Upper lobe of left lung (tissue), 6 donors: ENCODE measurements at regions not wholly inside any gene's neighbourhood (a gene's known extent, or its start where the extent isn't known, plus 50 kb on each side); places are given as distances from the start of the nearest gene placed in this dataset.

Experiments used
- ATAC-seq, 2 donors: fragments of 200-7000 bp; cut with Tn5 transposase; one replicate each; pipeline ENCODE4 v1.9.1; 2022; ENCODE audit warnings: mild to moderate bottlenecking in 2 of 2, moderate library complexity in 2 of 2; ENCODE audit not compliant: low FRiP score in 2 of 2
- DNase-seq, 2 donors: peaks; one replicate each; pipeline ENCODE4 v3.0.0-alpha.2; 2019 to 2020
- H3K27ac ChIP-seq, 4 donors: fragments of 200-600 bp; sonication (generic); one replicate each; pipeline ENCODE4 v1.5.1; 2016 to 2019
- H3K27me3 ChIP-seq, 4 donors: fragments of 200-600 bp; sonication (generic); one replicate each; pipeline ENCODE4 v1.5.1; 2017 to 2019
- H3K36me3 ChIP-seq, 4 donors: fragments of 200-600 bp; sonication (generic); one replicate each; pipeline ENCODE4 v1.5.1; 2016 to 2019
- H3K4me1 ChIP-seq, 4 donors: fragments of 200-600 bp; sonication (generic); one replicate each; pipeline ENCODE4 v1.5.1; 2018 to 2019
- H3K4me3 ChIP-seq, 4 donors: fragments of 200-600 bp; sonication (generic); one replicate each; pipeline ENCODE4 v1.5.1; 2017 to 2019; ENCODE audit warnings: mild to moderate bottlenecking in 2 of 4, moderate library complexity in 1 of 4
- H3K9me3 ChIP-seq, 4 donors: fragments of 200-600 bp; sonication (generic); one replicate each; pipeline ENCODE4 v1.5.1; 2018 to 2019
- CTCF ChIP-seq, 6 experiments: fragments of 450-650 bp in 4 of 6; fragments of 200-600 bp in 2 of 6; sonication (generic) in 2 of 6; IDR thresholded peaks; one replicate each; pipeline ENCODE4 v1.5.1; 2016 to 2019; ENCODE audit warnings: antibody characterized with exemption in 6 of 6
- EP300 ChIP-seq, 4 donors: sonication (generic); formaldehyde crosslinking; IDR thresholded peaks; one replicate each; pipeline ENCODE4 v1.5.1; 2017; ENCODE audit warnings: antibody characterized with exemption in 4 of 4, control low read depth in 2 of 4
- POLR2A ChIP-seq, 4 donors: fragments of 450-650 bp; IDR thresholded peaks; one replicate each; pipeline ENCODE4 v1.5.1; 2016 to 2017; ENCODE audit warnings: antibody characterized with exemption in 4 of 4, mild to moderate bottlenecking in 2 of 4
- POLR2AphosphoS5 ChIP-seq, 2 donors: sonication (generic); formaldehyde crosslinking; IDR thresholded peaks; one replicate each; pipeline ENCODE4 v1.5.1; 2017; ENCODE audit warnings: antibody characterized with exemption in 2 of 2
- WGBS, 2 donors: methylation state at CpG; one replicate each; pipeline ENCODE4 v1.1.5; 2017 to 2018; 5-methylcytosine and 5-hydroxymethylcytosine counted together
- donor health status: DM: no; HTN: no; CAD: no; lungs with moderate emphysema.
- donor health status: DM: no; HTN: yes; CAD: no; lungs with severe emphysema.

GRCh38 chr6:23608931-23609435 is 517.0 kb upstream of the NRSN1 start:
- WGBS, 2 donors, result 79 to 94% methylated on average over 5 of the region's 5 CpGs
- H3K27ac ChIP-seq, result no peak overlapping the region
- no peak overlapping the region for H3K4me3 ChIP-seq
- no peak for TF ChIP-seq POLR2AphosphoS5 (IDR thresholded peaks at IDR 0.05)
- no peak for TF ChIP-seq EP300 (IDR thresholded peaks at IDR 0.05)
- no peak for TF ChIP-seq CTCF (IDR thresholded peaks at IDR 0.05)
- no peak for TF ChIP-seq POLR2A (IDR thresholded peaks at IDR 0.05)
- H3K9me3 ChIP-seq, result peaks cover 0 to 4% (median 0%) of the 10 kb centered on the region in 4 donors
- DNase-seq (no peak), ATAC-seq (no peak)
- H3K4me1 ChIP-seq, result no peaks in the 10 kb centered on the region
- H3K36me3 ChIP-seq, result no peaks in the 10 kb centered on the region
- no peaks in the 10 kb centered on the region for H3K27me3 ChIP-seq

- no peaks in the 10 kb centered on the region for H3K9me3 ChIP-seq
- 62 to 80% methylated on average over 6 of the region's 6 CpGs for WGBS, 2 donors
- no peak for ATAC-seq
- H3K27me3 ChIP-seq, result no peaks in the 10 kb centered on the region
- TF ChIP-seq POLR2A (IDR thresholded peaks at IDR 0.05), result no peak
- TF ChIP-seq EP300 (IDR thresholded peaks at IDR 0.05), result no peak
- TF ChIP-seq POLR2AphosphoS5 (IDR thresholded peaks at IDR 0.05), result no peak
- no peak for TF ChIP-seq CTCF (IDR thresholded peaks at IDR 0.05)
- H3K27ac ChIP-seq, result no peak overlapping the region
- no peak overlapping the region for H3K4me3 ChIP-seq
- no peak for DNase-seq
- H3K36me3 ChIP-seq, result no peaks in the 10 kb centered on the region
- no peaks in the 10 kb centered on the region for H3K4me1 ChIP-seq
These were observed 514.1 kb upstream of the NRSN1 start for GRCh38 chr6:23611776-23612381.

- Histone ChIP-seq H3K9me3 (no peaks in the 10 kb centered on the region), H3K36me3 (no peaks in the 10 kb centered on the region), H3K4me1 (no peaks in the 10 kb centered on the region), H3K27ac (no peak overlapping the region), H3K4me3 (no peak overlapping the region), H3K27me3 (no peaks in the 10 kb centered on the region)
- no peak for ATAC-seq
- no peak for TF ChIP-seq CTCF (IDR thresholded peaks at IDR 0.05)
- no peak for TF ChIP-seq POLR2AphosphoS5 (IDR thresholded peaks at IDR 0.05)
- TF ChIP-seq EP300 (IDR thresholded peaks at IDR 0.05), result no peak
- TF ChIP-seq POLR2A (IDR thresholded peaks at IDR 0.05), result no peak
- DNase-seq, result no peak
These were observed 507.6 kb upstream of the NRSN1 start for GRCh38 chr6:23618366-23618765.

- TF ChIP-seq EP300 (IDR thresholded peaks at IDR 0.05), result no peak
- no peak for TF ChIP-seq POLR2AphosphoS5 (IDR thresholded peaks at IDR 0.05)
- TF ChIP-seq CTCF (IDR thresholded peaks at IDR 0.05), result no peak
- TF ChIP-seq POLR2A (IDR thresholded peaks at IDR 0.05), result no peak
- H3K36me3 ChIP-seq, result no peaks in the 10 kb centered on the region
- H3K4me3 ChIP-seq, result no peak overlapping the region
- peaks cover 0 to 3% (median 0%) of the 10 kb centered on the region in 4 donors for H3K9me3 ChIP-seq
- ATAC-seq (no peak), DNase-seq (no peak)
- 57 to 64% methylated on average over 5 of the region's 5 CpGs for WGBS, 2 donors
- H3K27me3 ChIP-seq, result no peaks in the 10 kb centered on the region
- H3K27ac ChIP-seq, result no peak overlapping the region
- no peaks in the 10 kb centered on the region for H3K4me1 ChIP-seq
These were observed 505.1 kb upstream of the NRSN1 start for GRCh38 chr6:23620911-23621401.
